HEK293 (cell line): ENCODE measurements at regions not wholly inside any gene's neighbourhood (a gene's known extent, or its start where the extent isn't known, plus 50 kb on each side); places are given as distances from the start of the nearest gene placed in this dataset.

ENCODE experiments used
- ZNF560 ChIP-seq: fragments of 450-650 bp; formaldehyde crosslinking; IDR thresholded peaks from 2 replicates; pipeline ENCODE4 v1.5.1; 2017; ENCODE audit warnings: missing biosample characterization, missing genetic modification characterization, borderline replicate concordance
- ZNF707 ChIP-seq: fragments of 450-650 bp; formaldehyde crosslinking; IDR thresholded peaks from 2 replicates; pipeline ENCODE4 v1.5.1; 2016; ENCODE audit warnings: missing biosample characterization, missing genetic modification characterization
- TF ChIP-seq, protein P1 (sequence below): fragments of 450-650 bp; formaldehyde crosslinking; IDR thresholded peaks from 2 replicates; pipeline ENCODE4 v1.5.1; 2016; ENCODE audit warnings: missing biosample characterization, missing genetic modification characterization
- TF ChIP-seq, protein P2 (sequence below): fragments of 450-650 bp; formaldehyde crosslinking; IDR thresholded peaks from 2 replicates; pipeline ENCODE4 v1.5.1; 2016; ENCODE audit warnings: missing biosample characterization, missing genetic modification characterization, low read depth
- TF ChIP-seq, protein P3 (sequence below): fragments of 450-650 bp; formaldehyde crosslinking; optimal IDR thresholded peaks from 2 replicates; pipeline ENCODE3; 2016; ENCODE audit warnings: missing biosample characterization, mild to moderate bottlenecking, missing genetic modification characterization
- TF ChIP-seq, protein P4 (sequence below): fragments of 450-650 bp; formaldehyde crosslinking; IDR thresholded peaks from 2 replicates; pipeline ENCODE4 v1.5.1; 2016; ENCODE audit warnings: missing biosample characterization, missing genetic modification characterization, low read depth
- TF ChIP-seq, protein P5 (sequence below): fragments of 450-650 bp; formaldehyde crosslinking; IDR thresholded peaks from 2 replicates; pipeline ENCODE4 v1.5.1; 2016; ENCODE audit warnings: missing biosample characterization, missing genetic modification characterization, borderline replicate concordance

DNA sequence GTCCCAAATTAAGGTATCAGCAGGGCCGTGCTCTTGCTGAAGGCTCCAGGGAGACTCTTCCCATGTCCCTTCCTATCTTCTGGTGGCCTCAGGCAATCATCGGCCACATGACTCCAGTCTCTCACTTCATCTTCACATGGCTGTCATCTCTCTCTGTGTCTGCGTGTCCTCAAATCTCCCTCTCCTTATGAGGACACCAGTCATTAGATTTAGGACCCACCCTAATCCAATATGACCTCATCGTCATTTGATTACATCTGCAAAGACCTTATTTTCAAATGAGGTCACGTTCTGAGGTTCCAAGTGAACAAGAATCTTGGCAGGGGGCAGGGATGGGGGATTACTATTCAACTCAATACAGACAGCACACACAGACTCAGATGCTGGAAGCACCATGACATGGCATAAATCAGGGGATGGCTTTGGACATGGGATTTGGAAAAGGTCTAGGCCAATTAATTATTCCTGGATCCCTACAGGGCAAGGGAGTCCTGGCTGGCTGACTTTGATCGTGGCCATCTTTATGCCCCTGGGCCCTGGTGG is 210.0 kb upstream of the SKOR2 start:
- TF ChIP-seq, protein P1, sequence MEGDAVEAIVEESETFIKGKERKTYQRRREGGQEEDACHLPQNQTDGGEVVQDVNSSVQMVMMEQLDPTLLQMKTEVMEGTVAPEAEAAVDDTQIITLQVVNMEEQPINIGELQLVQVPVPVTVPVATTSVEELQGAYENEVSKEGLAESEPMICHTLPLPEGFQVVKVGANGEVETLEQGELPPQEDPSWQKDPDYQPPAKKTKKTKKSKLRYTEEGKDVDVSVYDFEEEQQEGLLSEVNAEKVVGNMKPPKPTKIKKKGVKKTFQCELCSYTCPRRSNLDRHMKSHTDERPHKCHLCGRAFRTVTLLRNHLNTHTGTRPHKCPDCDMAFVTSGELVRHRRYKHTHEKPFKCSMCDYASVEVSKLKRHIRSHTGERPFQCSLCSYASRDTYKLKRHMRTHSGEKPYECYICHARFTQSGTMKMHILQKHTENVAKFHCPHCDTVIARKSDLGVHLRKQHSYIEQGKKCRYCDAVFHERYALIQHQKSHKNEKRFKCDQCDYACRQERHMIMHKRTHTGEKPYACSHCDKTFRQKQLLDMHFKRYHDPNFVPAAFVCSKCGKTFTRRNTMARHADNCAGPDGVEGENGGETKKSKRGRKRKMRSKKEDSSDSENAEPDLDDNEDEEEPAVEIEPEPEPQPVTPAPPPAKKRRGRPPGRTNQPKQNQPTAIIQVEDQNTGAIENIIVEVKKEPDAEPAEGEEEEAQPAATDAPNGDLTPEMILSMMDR (tag by site-specific recombination), result no peak
- TF ChIP-seq, protein P2, sequence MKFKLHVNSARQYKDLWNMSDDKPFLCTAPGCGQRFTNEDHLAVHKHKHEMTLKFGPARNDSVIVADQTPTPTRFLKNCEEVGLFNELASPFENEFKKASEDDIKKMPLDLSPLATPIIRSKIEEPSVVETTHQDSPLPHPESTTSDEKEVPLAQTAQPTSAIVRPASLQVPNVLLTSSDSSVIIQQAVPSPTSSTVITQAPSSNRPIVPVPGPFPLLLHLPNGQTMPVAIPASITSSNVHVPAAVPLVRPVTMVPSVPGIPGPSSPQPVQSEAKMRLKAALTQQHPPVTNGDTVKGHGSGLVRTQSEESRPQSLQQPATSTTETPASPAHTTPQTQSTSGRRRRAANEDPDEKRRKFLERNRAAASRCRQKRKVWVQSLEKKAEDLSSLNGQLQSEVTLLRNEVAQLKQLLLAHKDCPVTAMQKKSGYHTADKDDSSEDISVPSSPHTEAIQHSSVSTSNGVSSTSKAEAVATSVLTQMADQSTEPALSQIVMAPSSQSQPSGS (tag by site-specific recombination), result peak; percentile 14; the same call in 1 of the 2 replicates
- TF ChIP-seq, protein P3, sequence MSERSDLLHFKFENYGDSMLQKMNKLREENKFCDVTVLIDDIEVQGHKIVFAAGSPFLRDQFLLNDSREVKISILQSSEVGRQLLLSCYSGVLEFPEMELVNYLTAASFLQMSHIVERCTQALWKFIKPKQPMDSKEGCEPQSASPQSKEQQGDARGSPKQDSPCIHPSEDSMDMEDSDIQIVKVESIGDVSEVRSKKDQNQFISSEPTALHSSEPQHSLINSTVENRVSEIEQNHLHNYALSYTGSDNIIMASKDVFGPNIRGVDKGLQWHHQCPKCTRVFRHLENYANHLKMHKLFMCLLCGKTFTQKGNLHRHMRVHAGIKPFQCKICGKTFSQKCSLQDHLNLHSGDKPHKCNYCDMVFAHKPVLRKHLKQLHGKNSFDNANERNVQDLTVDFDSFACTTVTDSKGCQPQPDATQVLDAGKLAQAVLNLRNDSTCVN (tag by site-specific recombination), result no peak
- TF ChIP-seq, protein P4, sequence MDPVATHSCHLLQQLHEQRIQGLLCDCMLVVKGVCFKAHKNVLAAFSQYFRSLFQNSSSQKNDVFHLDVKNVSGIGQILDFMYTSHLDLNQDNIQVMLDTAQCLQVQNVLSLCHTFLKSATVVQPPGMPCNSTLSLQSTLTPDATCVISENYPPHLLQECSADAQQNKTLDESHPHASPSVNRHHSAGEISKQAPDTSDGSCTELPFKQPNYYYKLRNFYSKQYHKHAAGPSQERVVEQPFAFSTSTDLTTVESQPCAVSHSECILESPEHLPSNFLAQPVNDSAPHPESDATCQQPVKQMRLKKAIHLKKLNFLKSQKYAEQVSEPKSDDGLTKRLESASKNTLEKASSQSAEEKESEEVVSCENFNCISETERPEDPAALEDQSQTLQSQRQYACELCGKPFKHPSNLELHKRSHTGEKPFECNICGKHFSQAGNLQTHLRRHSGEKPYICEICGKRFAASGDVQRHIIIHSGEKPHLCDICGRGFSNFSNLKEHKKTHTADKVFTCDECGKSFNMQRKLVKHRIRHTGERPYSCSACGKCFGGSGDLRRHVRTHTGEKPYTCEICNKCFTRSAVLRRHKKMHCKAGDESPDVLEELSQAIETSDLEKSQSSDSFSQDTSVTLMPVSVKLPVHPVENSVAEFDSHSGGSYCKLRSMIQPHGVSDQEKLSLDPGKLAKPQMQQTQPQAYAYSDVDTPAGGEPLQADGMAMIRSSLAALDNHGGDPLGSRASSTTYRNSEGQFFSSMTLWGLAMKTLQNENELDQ (tag by site-specific recombination), result no peak
- TF ChIP-seq ZNF707 (tag by site-specific recombination), result no peak
- TF ChIP-seq, protein P5, sequence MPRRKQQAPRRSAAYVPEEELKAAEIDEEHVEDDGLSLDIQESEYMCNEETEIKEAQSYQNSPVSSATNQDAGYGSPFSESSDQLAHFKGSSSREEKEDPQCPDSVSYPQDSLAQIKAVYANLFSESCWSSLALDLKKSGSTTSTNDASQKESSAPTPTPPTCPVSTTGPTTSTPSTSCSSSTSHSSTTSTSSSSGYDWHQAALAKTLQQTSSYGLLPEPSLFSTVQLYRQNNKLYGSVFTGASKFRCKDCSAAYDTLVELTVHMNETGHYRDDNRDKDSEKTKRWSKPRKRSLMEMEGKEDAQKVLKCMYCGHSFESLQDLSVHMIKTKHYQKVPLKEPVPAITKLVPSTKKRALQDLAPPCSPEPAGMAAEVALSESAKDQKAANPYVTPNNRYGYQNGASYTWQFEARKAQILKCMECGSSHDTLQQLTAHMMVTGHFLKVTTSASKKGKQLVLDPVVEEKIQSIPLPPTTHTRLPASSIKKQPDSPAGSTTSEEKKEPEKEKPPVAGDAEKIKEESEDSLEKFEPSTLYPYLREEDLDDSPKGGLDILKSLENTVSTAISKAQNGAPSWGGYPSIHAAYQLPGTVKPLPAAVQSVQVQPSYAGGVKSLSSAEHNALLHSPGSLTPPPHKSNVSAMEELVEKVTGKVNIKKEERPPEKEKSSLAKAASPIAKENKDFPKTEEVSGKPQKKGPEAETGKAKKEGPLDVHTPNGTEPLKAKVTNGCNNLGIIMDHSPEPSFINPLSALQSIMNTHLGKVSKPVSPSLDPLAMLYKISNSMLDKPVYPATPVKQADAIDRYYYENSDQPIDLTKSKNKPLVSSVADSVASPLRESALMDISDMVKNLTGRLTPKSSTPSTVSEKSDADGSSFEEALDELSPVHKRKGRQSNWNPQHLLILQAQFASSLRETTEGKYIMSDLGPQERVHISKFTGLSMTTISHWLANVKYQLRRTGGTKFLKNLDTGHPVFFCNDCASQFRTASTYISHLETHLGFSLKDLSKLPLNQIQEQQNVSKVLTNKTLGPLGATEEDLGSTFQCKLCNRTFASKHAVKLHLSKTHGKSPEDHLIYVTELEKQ (tag by site-specific recombination), result no peak
- no peak for TF ChIP-seq ZNF560 (tag by site-specific recombination)
